Activated CD8-positive, alpha-beta memory T cell treated with anti-CD3 and anti-CD28 coated beads, Interleukin-2, amount 50 U/mL, for 24 hours (primary cell): ENCODE measurements at regions not wholly inside any gene's neighbourhood (a gene's known extent, or its start where the extent isn't known, plus 50 kb on each side); places are given as distances from the start of the nearest gene placed in this dataset.

ENCODE experiments used
- DNase-seq: peaks from one replicate; pipeline ENCODE4 v3.0.0-alpha.2; 2020; ENCODE audit errors: extremely low read depth

- no peak for DNase-seq
Observed at GRCh38 chr5:4513381-4513780, 626.7 kb upstream of the ADAMTS16 start.

GRCh38 chr5:4514067-4514648 is 626.0 kb upstream of the ADAMTS16 start:
- no peak for DNase-seq

- no peak for DNase-seq
Observed at GRCh38 chr5:4518903-4519672, 621.0 kb upstream of the ADAMTS16 start.

GRCh38 chr5:4520559-4520958 is 619.6 kb upstream of the ADAMTS16 start:
- no peak for DNase-seq

- DNase-seq = no peak
Observed at GRCh38 chr5:4523038-4523437, 617.1 kb upstream of the ADAMTS16 start.

GRCh38 chr5:4531756-4532704 is 608.1 kb upstream of the ADAMTS16 start:
- no peak for DNase-seq

- no peak for DNase-seq
Observed at GRCh38 chr5:4532705-4533080, 607.4 kb upstream of the ADAMTS16 start.

GRCh38 chr5:4533457-4534105 is 606.5 kb upstream of the ADAMTS16 start:
- no peak for DNase-seq

GRCh38 chr5:4537489-4537888 is 602.6 kb upstream of the ADAMTS16 start:
- no peak for DNase-seq

- no peak for DNase-seq
Observed at GRCh38 chr5:4540375-4541173, 599.6 kb upstream of the ADAMTS16 start.

GRCh38 chr5:4541334-4541733 is 598.8 kb upstream of the ADAMTS16 start:
- DNase-seq = no peak

- DNase-seq = no peak
Observed at GRCh38 chr5:4542145-4542778, 597.9 kb upstream of the ADAMTS16 start.

GRCh38 chr5:4544049-4544670 is 596.0 kb upstream of the ADAMTS16 start:
- no peak for DNase-seq

GRCh38 chr5:4547547-4547946 is 592.6 kb upstream of the ADAMTS16 start:
- no peak for DNase-seq

- DNase-seq = no peak
Observed at GRCh38 chr5:4548341-4548740, 591.8 kb upstream of the ADAMTS16 start.

GRCh38 chr5:4549351-4549750 is 590.8 kb upstream of the ADAMTS16 start:
- no peak for DNase-seq

- no peak for DNase-seq
Observed at GRCh38 chr5:4551034-4551433, 589.1 kb upstream of the ADAMTS16 start.

- DNase-seq = no peak
Observed at GRCh38 chr5:4553130-4553529, 587.0 kb upstream of the ADAMTS16 start.

- no peak for DNase-seq
Observed at GRCh38 chr5:4553978-4554377, 586.2 kb upstream of the ADAMTS16 start.

- DNase-seq = no peak
Observed at GRCh38 chr5:4555725-4556285, 584.3 kb upstream of the ADAMTS16 start.
